Spleen (tissue), 11 donors: ENCODE measurements at regions not wholly inside any gene's neighbourhood (a gene's known extent, or its start where the extent isn't known, plus 50 kb on each side); places are given as distances from the start of the nearest gene placed in this dataset.
"Not testable (repeated sequence)": the region's sequence is repeated elsewhere in the genome, so short reads cannot be mapped to it uniquely, and the experiment has no call there.

Experiments
- DNase-seq: peaks from one replicate; pipeline ENCODE4 v3.0.0-alpha.2; 2020
- H3K27ac ChIP-seq, 8 donors: fragments of 200-600 bp; sonication (generic) in 7 of 8; 1 replicate in 4 of 8; 2 replicates in 4 of 8; pipeline versions ENCODE4 v1.5.0 to v1.8.0; 2016 to 2021; ENCODE audit warnings: inconsistent platforms in 4 of 8, mild to moderate bottlenecking in 4 of 8, moderate library complexity in 1 of 8
- H3K27me3 ChIP-seq, 7 donors: fragments of 200-600 bp; sonication (generic) in 6 of 7; replicated peaks in 1 of 7; 1 replicate in 4 of 7; 2 replicates in 3 of 7; pipeline versions ENCODE4 v1.5.0 to v1.8.0; 2016 to 2021; ENCODE audit warnings: inconsistent platforms in 3 of 7, mild to moderate bottlenecking in 1 of 7
- H3K36me3 ChIP-seq, 6 donors: fragments of 200-600 bp; sonication (generic) in 5 of 6; 1 replicate in 4 of 6; 2 replicates in 2 of 6; pipeline versions ENCODE4 v1.5.0 to v1.8.0; 2016 to 2021; ENCODE audit warnings: inconsistent platforms in 2 of 6
- H3K4me1 ChIP-seq, 6 donors: fragments of 200-600 bp; sonication (generic) in 5 of 6; 1 replicate in 3 of 6; 2 replicates in 3 of 6; pipeline versions ENCODE4 v1.5.0 to v1.8.0; 2016 to 2021; ENCODE audit warnings: inconsistent platforms in 3 of 6
- H3K4me3 ChIP-seq, 8 donors: fragments of 200-600 bp; sonication (generic) in 7 of 8; 1 replicate in 4 of 8; 2 replicates in 4 of 8; pipeline versions ENCODE4 v1.5.0 to v1.8.0; 2016 to 2021; ENCODE audit warnings: inconsistent platforms in 4 of 8, mild to moderate bottlenecking in 4 of 8, moderate library complexity in 2 of 8
- H3K9me3 ChIP-seq, 8 donors: fragments of 200-600 bp; sonication (generic) in 7 of 8; 1 replicate in 4 of 8; 2 replicates in 4 of 8; pipeline versions ENCODE4 v1.5.0 to v1.8.0; 2016 to 2021; ENCODE audit warnings: inconsistent platforms in 4 of 8
- CTCF ChIP-seq, 11 experiments: fragments of 200-600 bp in 7 of 11; fragments of 450-650 bp in 4 of 11; sonication (generic) in 4 of 11; IDR thresholded peaks in 8 of 11; conservative IDR thresholded peaks in 3 of 11; 1 replicate in 7 of 11; 2 replicates in 4 of 11; pipeline versions ENCODE4 v1.4.0 to v1.8.0; 2016 to 2021; ENCODE audit warnings: antibody characterized with exemption in 11 of 11, inconsistent platforms in 4 of 11, mild to moderate bottlenecking in 1 of 11
- POLR2A ChIP-seq, 3 donors: fragments of 450-650 bp; IDR thresholded peaks; one replicate each; pipeline ENCODE4 v1.5.1; 2017; ENCODE audit warnings: antibody characterized with exemption in 3 of 3, mild to moderate bottlenecking in 1 of 3
- POLR2AphosphoS5 ChIP-seq, 3 donors: sonication (generic); formaldehyde crosslinking; IDR thresholded peaks; one replicate each; pipeline ENCODE4 v1.5.1; 2017; ENCODE audit warnings: antibody characterized with exemption in 3 of 3
- WGBS, 5 donors: extraction: QIAGEN DNeasy Blood & Tissue Kit in 3 of 5; methylation state at CpG; one replicate each; pipeline versions ENCODE4 v1.1.5 to v1.1.7; 2013 to 2018; 5-methylcytosine and 5-hydroxymethylcytosine counted together
- intact Hi-C: fragments of 100-400 bp; cut with DNase I; formaldehyde crosslinking; loops from one replicate; pipeline ENCODE4 v1.15.0; 2023; ENCODE audit warnings: low total_unique reads
- donor health status: healthy with polysubstance abuse.
- donor health status: DM: no; HTN: no; CAD: no; lungs with moderate emphysema.
- donor health status: DM: no; HTN: no; CAD: no.
- donor health status: Bipolar disorder and iron deficiency.
- donor health status: healthy.
- donor health status: DM: no; HTN: no; CAD: no.
- donor health status: DM: yes; HTN: yes; CAD: no.

GRCh38 chr11:33948494-33948893, 56.6 kb upstream of the LMO2 start:
- peaks cover 0 to 10% (median under 1%) of the 10 kb centered on the region in 6 donors for H3K4me1 ChIP-seq
- H3K9me3 ChIP-seq, result no peaks in the 10 kb centered on the region
- H3K27ac ChIP-seq, result no peak overlapping the region
- WGBS, 5 donors, result 76 to 81% (median 78%) methylated on average over 2 of the region's 2 CpGs
- DNase-seq, result no peak
- no peak overlapping the region for H3K4me3 ChIP-seq
- H3K27me3 ChIP-seq, result no peaks in the 10 kb centered on the region
- H3K36me3 ChIP-seq, result no peaks in the 10 kb centered on the region
- no peak for TF ChIP-seq CTCF (IDR thresholded peaks at IDR 0.05 in 8 of 11, conservative IDR thresholded peaks at IDR 0.05 in 3 of 11)
- no peak for TF ChIP-seq POLR2AphosphoS5 (IDR thresholded peaks at IDR 0.05)
- no peak for TF ChIP-seq POLR2A (IDR thresholded peaks at IDR 0.05)
- intact Hi-C loops, result no loop called here

GRCh38 chr11:33947918-33948317, 56.0 kb upstream of the LMO2 start:
- H3K9me3 ChIP-seq, H3K4me3 ChIP-seq, intact Hi-C loops, H3K27ac ChIP-seq, DNase-seq, H3K27me3 ChIP-seq, H3K36me3 ChIP-seq: not testable (repeated sequence)
- WGBS, 5 donors, result 85 to 98% (median 94%) methylated on average over 5 of the region's 5 CpGs
- H3K4me1 ChIP-seq, result peaks cover 0 to 10% (median 7%) of the 10 kb centered on the region in 6 donors

- Histone ChIP-seq H3K27me3 (no peaks in the 10 kb centered on the region), H3K4me3 (no peak overlapping the region), H3K36me3 (no peaks in the 10 kb centered on the region), H3K27ac (no peak overlapping the region), H3K9me3 (no peaks in the 10 kb centered on the region), H3K4me1 (peaks cover 0 to 19% (median 14%) of the 10 kb centered on the region in 6 donors)
- 71 to 86% (median 75%) methylated on average over 4 of the region's 4 CpGs for WGBS, 5 donors
- intact Hi-C loops, result no loop called here
- no peak for TF ChIP-seq POLR2A (IDR thresholded peaks at IDR 0.05)
- DNase-seq, result no peak
These were observed 55.1 kb upstream of the LMO2 start for GRCh38 chr11:33946930-33947329.

GRCh38 chr11:33945481-33946268, 53.8 kb upstream of the LMO2 start:
- Histone ChIP-seq H3K4me3 (no peak overlapping the region), H3K36me3 (no peaks in the 10 kb centered on the region), H3K9me3 (no peaks in the 10 kb centered on the region), H3K4me1 (peaks cover 0 to 29% (median 19%) of the 10 kb centered on the region in 6 donors), H3K27me3 (no peaks in the 10 kb centered on the region), H3K27ac (no peak overlapping the region)
- intact Hi-C loops, result no loop called here
- no peak for DNase-seq
- TF ChIP-seq CTCF (IDR thresholded peaks at IDR 0.05 in 8 of 11, conservative IDR thresholded peaks at IDR 0.05 in 3 of 11) (no peak), POLR2AphosphoS5 (IDR thresholded peaks at IDR 0.05) (no peak), POLR2A (IDR thresholded peaks at IDR 0.05) (no peak)
- 87 to 91% (median 88%) methylated on average over 4 of the region's 4 CpGs for WGBS, 5 donors

- Histone ChIP-seq H3K4me1 (peaks cover 0 to 29% (median 19%) of the 10 kb centered on the region in 6 donors), H3K27ac (no peak overlapping the region), H3K36me3 (no peaks in the 10 kb centered on the region), H3K27me3 (no peaks in the 10 kb centered on the region), H3K9me3 (no peaks in the 10 kb centered on the region), H3K4me3 (no peak overlapping the region)
- intact Hi-C loops, result no loop called here
- TF ChIP-seq CTCF (IDR thresholded peaks at IDR 0.05 in 8 of 11, conservative IDR thresholded peaks at IDR 0.05 in 3 of 11) (no peak), POLR2A (IDR thresholded peaks at IDR 0.05) (no peak), POLR2AphosphoS5 (IDR thresholded peaks at IDR 0.05) (no peak)
- WGBS, 5 donors, result 91 to 96% (median 95%) methylated on average over 6 of the region's 6 CpGs
- DNase-seq, result no peak
These were observed 53.0 kb upstream of the LMO2 start for GRCh38 chr11:33944693-33945424.
